GM23338 (cell line): ENCODE measurements at regions not wholly inside any gene's neighbourhood (a gene's known extent, or its start where the extent isn't known, plus 50 kb on each side); places are given as distances from the start of the nearest gene placed in this dataset.
A peak's percentile ranks its signal among the peaks of the same experiment; 100 is the strongest.

Experiments
- ATAC-seq: fragments of 200-7000 bp; cut with Tn5 transposase; 3 replicates; pipeline ENCODE4 v1.9.1; 2020
- DNase-seq: peaks from one replicate; pipeline ENCODE4 v3.0.0-alpha.2; 2015; ENCODE audit warnings: low spot score
- H2AFZ ChIP-seq: fragments of 200-600 bp; sonication (generic); 2 replicates; pipeline ENCODE4 v1.8.0; 2016; ENCODE audit warnings: antibody characterized with exemption, mild to moderate bottlenecking, moderate library complexity
- H3F3A ChIP-seq: fragments of 200-600 bp; sonication (generic); replicated peaks from 2 replicates; pipeline ENCODE4 v1.8.0; 2017; ENCODE audit warnings: antibody characterized with exemption, mixed run types, low read depth
- H3K27ac ChIP-seq: fragments of 200-600 bp; sonication (generic); 2 replicates; pipeline ENCODE4 v1.6.1; 2016; ENCODE audit warnings: low read depth
- H3K27me3 ChIP-seq: fragments of 200-600 bp; sonication (generic); 2 replicates; pipeline ENCODE4 v1.8.0; 2016; ENCODE audit warnings: mild to moderate bottlenecking, mixed run types, moderate library complexity; ENCODE audit not compliant: insufficient read depth
- H3K36me3 ChIP-seq: fragments of 200-600 bp; sonication (generic); 2 replicates; pipeline ENCODE4 v1.8.0; 2016; ENCODE audit warnings: mild to moderate bottlenecking; ENCODE audit not compliant: insufficient read depth
- H3K4me1 ChIP-seq: fragments of 200-600 bp; sonication (generic); 2 replicates; pipeline ENCODE4 v1.8.0; 2016; ENCODE audit warnings: mild to moderate bottlenecking, moderate library complexity; ENCODE audit not compliant: insufficient read depth
- H3K4me2 ChIP-seq: fragments of 200-600 bp; sonication (generic); 2 replicates; pipeline ENCODE4 v1.7.1; 2017; ENCODE audit warnings: mixed run types
- H3K4me3 ChIP-seq: fragments of 200-600 bp; sonication (generic); 2 replicates; pipeline ENCODE4 v1.6.1; 2016; ENCODE audit warnings: mixed run types
- H3K79me2 ChIP-seq: fragments of 200-600 bp; sonication (generic); replicated peaks from 2 replicates; pipeline ENCODE4 v1.8.0; 2017; ENCODE audit warnings: mild to moderate bottlenecking; ENCODE audit not compliant: insufficient read depth
- H3K9me2 ChIP-seq: fragments of 200-600 bp; sonication (generic); 2 replicates; pipeline ENCODE4 v1.8.0; 2017; ENCODE audit not compliant: insufficient read depth
- H4K20me1 ChIP-seq: fragments of 200-600 bp; sonication (generic); replicated peaks from 2 replicates; pipeline ENCODE4 v1.8.0; 2017; ENCODE audit warnings: mild to moderate bottlenecking; ENCODE audit not compliant: insufficient read depth
- H3K27ac Mint-ChIP-seq: 2 replicates; pipeline ENCODE4 v1.8.0; 2020; ENCODE audit warnings: inconsistent platforms, mild to moderate bottlenecking, moderate library complexity, mixed read lengths
- H3K27me3 Mint-ChIP-seq: 3 replicates; pipeline ENCODE4 v1.8.0; 2022; ENCODE audit warnings: low read depth, mild to moderate bottlenecking, moderate library complexity, mixed read lengths, inconsistent platforms; ENCODE audit not compliant: insufficient read depth, poor library complexity
- H3K36me3 Mint-ChIP-seq: 3 replicates; pipeline ENCODE4 v1.8.0; 2021; ENCODE audit warnings: low read depth, mild to moderate bottlenecking, inconsistent platforms, moderate library complexity, mixed read lengths
- H3K4me1 Mint-ChIP-seq: 3 replicates; pipeline ENCODE4 v1.8.0; 2020; ENCODE audit warnings: mild to moderate bottlenecking, inconsistent platforms, mixed read lengths
- H3K4me3 Mint-ChIP-seq: 3 replicates; pipeline ENCODE4 v1.8.0; 2021; ENCODE audit warnings: moderate library complexity, mild to moderate bottlenecking, inconsistent platforms, mixed read lengths
- H3K9me3 Mint-ChIP-seq: 3 replicates; pipeline ENCODE4 v1.8.0; 2020; ENCODE audit warnings: moderate library complexity, mild to moderate bottlenecking, inconsistent platforms, mixed read lengths
- CREB1 ChIP-seq: fragments of 250-450 bp; sonication (Bioruptor Pico); IDR thresholded peaks from 2 replicates; pipeline ENCODE4 v1.5.0; 2020; ENCODE audit warnings: low read depth, mild to moderate bottlenecking, moderate library complexity
- EZH2 ChIP-seq: fragments of 200-600 bp; sonication (generic); IDR thresholded peaks from one replicate; pipeline ENCODE4 v1.8.0; 2017; ENCODE audit warnings: antibody characterized with exemption, mild to moderate bottlenecking, low read depth; ENCODE audit not compliant: unreplicated experiment
- EZH2phosphoT487 ChIP-seq: fragments of 200-600 bp; sonication (generic); IDR thresholded peaks from one replicate; pipeline ENCODE4 v1.8.1; 2018; ENCODE audit warnings: antibody characterized with exemption; ENCODE audit not compliant: unreplicated experiment
- JUNB ChIP-seq: IDR thresholded peaks from one replicate; pipeline ENCODE4 v1.6.1; 2016; ENCODE audit warnings: antibody characterized with exemption; ENCODE audit not compliant: unreplicated experiment
- NANOG ChIP-seq: IDR thresholded peaks from 2 replicates; pipeline ENCODE4 v1.6.1; 2016; ENCODE audit warnings: antibody characterized with exemption, borderline replicate concordance
- POLR2AphosphoS5 ChIP-seq: IDR thresholded peaks from 2 replicates; pipeline ENCODE4 v1.6.1; 2016; ENCODE audit warnings: antibody characterized with exemption, low read depth
- STAT1 ChIP-seq: IDR thresholded peaks from one replicate; pipeline ENCODE4 v1.6.1; 2016; ENCODE audit warnings: antibody characterized with exemption; ENCODE audit not compliant: unreplicated experiment
- ZNF114 ChIP-seq: fragments of 250-450 bp; sonication (Bioruptor Pico); IDR thresholded peaks from 2 replicates; pipeline ENCODE4 v1.5.0; 2020; ENCODE audit warnings: mild to moderate bottlenecking, moderate library complexity
- ZNF331 ChIP-seq: fragments of 250-450 bp; sonication (Bioruptor Pico); IDR thresholded peaks from 2 replicates; pipeline ENCODE4 v1.5.0; 2020; ENCODE audit warnings: low read depth, mild to moderate bottlenecking, moderate library complexity
- TF ChIP-seq, protein P1 (sequence below): IDR thresholded peaks from one replicate; pipeline ENCODE4 v1.6.1; 2018; ENCODE audit warnings: antibody characterized with exemption; ENCODE audit not compliant: unreplicated experiment
- TF ChIP-seq, protein P2 (sequence below): fragments of 250-450 bp; sonication (Bioruptor Pico); IDR thresholded peaks from 2 replicates; pipeline ENCODE4 v1.5.0; 2020; ENCODE audit warnings: mild to moderate bottlenecking, moderate library complexity
- TF ChIP-seq, protein P3 (sequence below): IDR thresholded peaks from 2 replicates; pipeline ENCODE4 v1.6.1; 2016; ENCODE audit warnings: antibody characterized with exemption

DNA sequence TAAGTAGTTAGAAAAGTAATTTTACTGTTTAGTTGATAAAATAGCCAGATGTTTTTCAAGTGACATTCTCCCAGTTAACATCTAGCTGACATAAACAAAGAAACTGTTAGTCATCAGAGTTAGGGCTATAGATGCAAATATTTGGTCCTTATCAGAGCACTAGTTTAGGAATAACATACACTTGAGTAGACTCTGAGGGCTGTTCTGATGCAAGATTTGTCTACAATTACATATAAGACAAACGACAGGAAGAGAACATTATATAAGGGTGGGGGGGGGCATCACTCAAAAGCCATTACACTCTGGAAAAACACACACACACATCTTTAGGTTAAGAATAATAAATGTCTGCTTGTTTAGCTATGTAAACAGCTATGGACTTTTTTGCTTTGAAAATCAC, 554.4 kb upstream of the LRRTM1 start:
- TF ChIP-seq, protein P1, sequence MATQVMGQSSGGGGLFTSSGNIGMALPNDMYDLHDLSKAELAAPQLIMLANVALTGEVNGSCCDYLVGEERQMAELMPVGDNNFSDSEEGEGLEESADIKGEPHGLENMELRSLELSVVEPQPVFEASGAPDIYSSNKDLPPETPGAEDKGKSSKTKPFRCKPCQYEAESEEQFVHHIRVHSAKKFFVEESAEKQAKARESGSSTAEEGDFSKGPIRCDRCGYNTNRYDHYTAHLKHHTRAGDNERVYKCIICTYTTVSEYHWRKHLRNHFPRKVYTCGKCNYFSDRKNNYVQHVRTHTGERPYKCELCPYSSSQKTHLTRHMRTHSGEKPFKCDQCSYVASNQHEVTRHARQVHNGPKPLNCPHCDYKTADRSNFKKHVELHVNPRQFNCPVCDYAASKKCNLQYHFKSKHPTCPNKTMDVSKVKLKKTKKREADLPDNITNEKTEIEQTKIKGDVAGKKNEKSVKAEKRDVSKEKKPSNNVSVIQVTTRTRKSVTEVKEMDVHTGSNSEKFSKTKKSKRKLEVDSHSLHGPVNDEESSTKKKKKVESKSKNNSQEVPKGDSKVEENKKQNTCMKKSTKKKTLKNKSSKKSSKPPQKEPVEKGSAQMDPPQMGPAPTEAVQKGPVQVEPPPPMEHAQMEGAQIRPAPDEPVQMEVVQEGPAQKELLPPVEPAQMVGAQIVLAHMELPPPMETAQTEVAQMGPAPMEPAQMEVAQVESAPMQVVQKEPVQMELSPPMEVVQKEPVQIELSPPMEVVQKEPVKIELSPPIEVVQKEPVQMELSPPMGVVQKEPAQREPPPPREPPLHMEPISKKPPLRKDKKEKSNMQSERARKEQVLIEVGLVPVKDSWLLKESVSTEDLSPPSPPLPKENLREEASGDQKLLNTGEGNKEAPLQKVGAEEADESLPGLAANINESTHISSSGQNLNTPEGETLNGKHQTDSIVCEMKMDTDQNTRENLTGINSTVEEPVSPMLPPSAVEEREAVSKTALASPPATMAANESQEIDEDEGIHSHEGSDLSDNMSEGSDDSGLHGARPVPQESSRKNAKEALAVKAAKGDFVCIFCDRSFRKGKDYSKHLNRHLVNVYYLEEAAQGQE, result no peak
- TF ChIP-seq NANOG, result no peak
- TF ChIP-seq CREB1 (CRISPR knock-in tag), result no peak
- TF ChIP-seq EZH2, result no peak
- no peak for TF ChIP-seq ZNF331 (CRISPR knock-in tag)
- DNase-seq (no peak), ATAC-seq (no peak)
- peaks cover 12% of the 10 kb centered on the region; the same call in 1 of the 2 replicates for H3K4me1 ChIP-seq
- no peak overlapping the region for H3K4me2 ChIP-seq
- H2AFZ ChIP-seq, result peak overlapping the region; percentile 15; the same call in 1 of the 2 replicates
- Mint-ChIP-seq H3K36me3 (no peaks in the 10 kb centered on the region), H3K27ac (no peak overlapping the region), H3K4me3 (no peak overlapping the region), H3K27me3 (peaks cover 4% of the 10 kb centered on the region), H3K9me3 (no peaks in the 10 kb centered on the region; the same call in 2 of the 3 replicates), H3K4me1 (no peaks in the 10 kb centered on the region; the same call in 1 of the 3 replicates)
- H3K9me2 ChIP-seq, result no peaks in the 10 kb centered on the region; the same call in 1 of the 2 replicates
- H3F3A ChIP-seq, result no peaks in the 10 kb centered on the region
- no peaks in the 10 kb centered on the region for H3K27me3 ChIP-seq
- no peaks in the 10 kb centered on the region for H3K79me2 ChIP-seq
- H3K27ac ChIP-seq, result no peak overlapping the region
- H3K36me3 ChIP-seq, result no peaks in the 10 kb centered on the region
- H4K20me1 ChIP-seq, result no peaks in the 10 kb centered on the region
- H3K4me3 ChIP-seq, result no peak overlapping the region

DNA sequence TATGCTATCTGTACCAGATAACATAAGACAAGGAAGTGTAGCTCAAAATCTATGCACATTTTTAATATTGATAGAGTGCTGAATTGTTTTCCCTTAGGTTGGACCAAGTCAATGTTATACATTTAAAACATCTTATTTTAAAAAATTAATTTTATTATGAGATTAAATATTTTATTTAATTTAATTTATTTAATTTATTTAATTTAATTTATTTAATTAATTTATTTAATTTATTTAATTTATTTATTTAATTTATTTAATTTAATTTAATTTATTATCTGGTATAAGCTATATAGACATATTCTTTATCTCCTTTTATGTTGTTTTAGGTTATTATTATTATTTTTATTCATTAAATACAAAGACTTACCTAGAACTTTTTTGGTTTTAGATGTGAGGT, 551.7 kb upstream of the LRRTM1 start:
- Histone ChIP-seq H3K9me2 (no peaks in the 10 kb centered on the region), H4K20me1 (no peaks in the 10 kb centered on the region), H2AFZ (no peak overlapping the region), H3K27me3 (no peaks in the 10 kb centered on the region), H3K27ac (no peak overlapping the region), H3K79me2 (no peaks in the 10 kb centered on the region), H3K4me3 (no peak overlapping the region), H3F3A (no peaks in the 10 kb centered on the region), H3K4me2 (no peak overlapping the region), H3K36me3 (no peaks in the 10 kb centered on the region), H3K4me1 (peaks cover 12% of the 10 kb centered on the region; the same call in 1 of the 2 replicates)
- no peaks in the 10 kb centered on the region for H3K9me3 Mint-ChIP-seq
- peaks cover 4% of the 10 kb centered on the region for H3K27me3 Mint-ChIP-seq
- H3K36me3 Mint-ChIP-seq, result no peaks in the 10 kb centered on the region
- H3K4me3 Mint-ChIP-seq, result no peak overlapping the region
- H3K27ac Mint-ChIP-seq, result no peak overlapping the region
- DNase-seq (no peak), ATAC-seq (no peak)
- peaks cover 7% of the 10 kb centered on the region for H3K4me1 Mint-ChIP-seq
- TF ChIP-seq, protein P2, sequence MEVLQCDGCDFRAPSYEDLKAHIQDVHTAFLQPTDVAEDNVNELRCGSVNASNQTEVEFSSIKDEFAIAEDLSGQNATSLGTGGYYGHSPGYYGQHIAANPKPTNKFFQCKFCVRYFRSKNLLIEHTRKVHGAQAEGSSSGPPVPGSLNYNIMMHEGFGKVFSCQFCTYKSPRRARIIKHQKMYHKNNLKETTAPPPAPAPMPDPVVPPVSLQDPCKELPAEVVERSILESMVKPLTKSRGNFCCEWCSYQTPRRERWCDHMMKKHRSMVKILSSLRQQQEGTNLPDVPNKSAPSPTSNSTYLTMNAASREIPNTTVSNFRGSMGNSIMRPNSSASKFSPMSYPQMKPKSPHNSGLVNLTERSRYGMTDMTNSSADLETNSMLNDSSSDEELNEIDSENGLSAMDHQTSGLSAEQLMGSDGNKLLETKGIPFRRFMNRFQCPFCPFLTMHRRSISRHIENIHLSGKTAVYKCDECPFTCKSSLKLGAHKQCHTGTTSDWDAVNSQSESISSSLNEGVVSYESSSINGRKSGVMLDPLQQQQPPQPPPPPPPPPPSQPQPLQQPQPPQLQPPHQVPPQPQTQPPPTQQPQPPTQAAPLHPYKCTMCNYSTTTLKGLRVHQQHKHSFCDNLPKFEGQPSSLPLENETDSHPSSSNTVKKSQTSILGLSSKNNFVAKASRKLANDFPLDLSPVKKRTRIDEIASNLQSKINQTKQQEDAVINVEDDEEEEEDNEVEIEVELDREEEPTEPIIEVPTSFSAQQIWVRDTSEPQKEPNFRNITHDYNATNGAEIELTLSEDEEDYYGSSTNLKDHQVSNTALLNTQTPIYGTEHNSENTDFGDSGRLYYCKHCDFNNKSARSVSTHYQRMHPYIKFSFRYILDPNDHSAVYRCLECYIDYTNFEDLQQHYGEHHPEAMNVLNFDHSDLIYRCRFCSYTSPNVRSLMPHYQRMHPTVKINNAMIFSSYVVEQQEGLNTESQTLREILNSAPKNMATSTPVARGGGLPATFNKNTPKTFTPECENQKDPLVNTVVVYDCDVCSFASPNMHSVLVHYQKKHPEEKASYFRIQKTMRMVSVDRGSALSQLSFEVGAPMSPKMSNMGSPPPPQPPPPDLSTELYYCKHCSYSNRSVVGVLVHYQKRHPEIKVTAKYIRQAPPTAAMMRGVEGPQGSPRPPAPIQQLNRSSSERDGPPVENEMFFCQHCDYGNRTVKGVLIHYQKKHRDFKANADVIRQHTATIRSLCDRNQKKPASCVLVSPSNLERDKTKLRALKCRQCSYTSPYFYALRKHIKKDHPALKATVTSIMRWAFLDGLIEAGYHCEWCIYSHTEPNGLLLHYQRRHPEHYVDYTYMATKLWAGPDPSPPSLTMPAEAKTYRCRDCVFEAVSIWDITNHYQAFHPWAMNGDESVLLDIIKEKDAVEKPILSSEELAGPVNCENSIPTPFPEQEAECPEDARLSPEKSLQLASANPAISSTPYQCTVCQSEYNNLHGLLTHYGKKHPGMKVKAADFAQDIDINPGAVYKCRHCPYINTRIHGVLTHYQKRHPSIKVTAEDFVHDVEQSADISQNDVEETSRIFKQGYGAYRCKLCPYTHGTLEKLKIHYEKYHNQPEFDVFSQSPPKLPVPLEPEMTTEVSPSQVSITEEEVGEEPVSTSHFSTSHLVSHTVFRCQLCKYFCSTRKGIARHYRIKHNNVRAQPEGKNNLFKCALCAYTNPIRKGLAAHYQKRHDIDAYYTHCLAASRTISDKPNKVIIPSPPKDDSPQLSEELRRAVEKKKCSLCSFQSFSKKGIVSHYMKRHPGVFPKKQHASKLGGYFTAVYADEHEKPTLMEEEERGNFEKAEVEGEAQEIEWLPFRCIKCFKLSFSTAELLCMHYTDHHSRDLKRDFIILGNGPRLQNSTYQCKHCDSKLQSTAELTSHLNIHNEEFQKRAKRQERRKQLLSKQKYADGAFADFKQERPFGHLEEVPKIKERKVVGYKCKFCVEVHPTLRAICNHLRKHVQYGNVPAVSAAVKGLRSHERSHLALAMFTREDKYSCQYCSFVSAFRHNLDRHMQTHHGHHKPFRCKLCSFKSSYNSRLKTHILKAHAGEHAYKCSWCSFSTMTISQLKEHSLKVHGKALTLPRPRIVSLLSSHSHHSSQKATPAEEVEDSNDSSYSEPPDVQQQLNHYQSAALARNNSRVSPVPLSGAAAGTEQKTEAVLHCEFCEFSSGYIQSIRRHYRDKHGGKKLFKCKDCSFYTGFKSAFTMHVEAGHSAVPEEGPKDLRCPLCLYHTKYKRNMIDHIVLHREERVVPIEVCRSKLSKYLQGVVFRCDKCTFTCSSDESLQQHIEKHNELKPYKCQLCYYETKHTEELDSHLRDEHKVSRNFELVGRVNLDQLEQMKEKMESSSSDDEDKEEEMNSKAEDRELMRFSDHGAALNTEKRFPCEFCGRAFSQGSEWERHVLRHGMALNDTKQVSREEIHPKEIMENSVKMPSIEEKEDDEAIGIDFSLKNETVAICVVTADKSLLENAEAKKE (CRISPR knock-in tag), result no peak
- TF ChIP-seq STAT1, result no peak
- no peak for TF ChIP-seq CREB1 (CRISPR knock-in tag)
- no peak for TF ChIP-seq JUNB
- TF ChIP-seq NANOG, result no peak
- no peak for TF ChIP-seq ZNF331 (CRISPR knock-in tag)
- no peak for TF ChIP-seq EZH2
- no peak for TF ChIP-seq EZH2phosphoT487
- no peak for TF ChIP-seq ZNF114
- TF ChIP-seq, protein P3, sequence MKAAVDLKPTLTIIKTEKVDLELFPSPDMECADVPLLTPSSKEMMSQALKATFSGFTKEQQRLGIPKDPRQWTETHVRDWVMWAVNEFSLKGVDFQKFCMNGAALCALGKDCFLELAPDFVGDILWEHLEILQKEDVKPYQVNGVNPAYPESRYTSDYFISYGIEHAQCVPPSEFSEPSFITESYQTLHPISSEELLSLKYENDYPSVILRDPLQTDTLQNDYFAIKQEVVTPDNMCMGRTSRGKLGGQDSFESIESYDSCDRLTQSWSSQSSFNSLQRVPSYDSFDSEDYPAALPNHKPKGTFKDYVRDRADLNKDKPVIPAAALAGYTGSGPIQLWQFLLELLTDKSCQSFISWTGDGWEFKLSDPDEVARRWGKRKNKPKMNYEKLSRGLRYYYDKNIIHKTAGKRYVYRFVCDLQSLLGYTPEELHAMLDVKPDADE, result no peak
- TF ChIP-seq POLR2AphosphoS5, result no peak
